GM19397 (cell line): ENCODE measurements at regions not wholly inside any gene's neighbourhood (a gene's known extent, or its start where the extent isn't known, plus 50 kb on each side); places are given as distances from the start of the nearest gene placed in this dataset.

Experiments
- ATAC-seq: cut with Tn5 transposase; IDR thresholded peaks from one replicate; pipeline ENCODE4 v1.9.1; 2021; ENCODE audit warnings: mild to moderate bottlenecking, moderate library complexity; ENCODE audit not compliant: unreplicated experiment

- no peak for ATAC-seq
Observed at GRCh38 chr3:41075975-41076374, 123.3 kb upstream of the CTNNB1 start.

DNA sequence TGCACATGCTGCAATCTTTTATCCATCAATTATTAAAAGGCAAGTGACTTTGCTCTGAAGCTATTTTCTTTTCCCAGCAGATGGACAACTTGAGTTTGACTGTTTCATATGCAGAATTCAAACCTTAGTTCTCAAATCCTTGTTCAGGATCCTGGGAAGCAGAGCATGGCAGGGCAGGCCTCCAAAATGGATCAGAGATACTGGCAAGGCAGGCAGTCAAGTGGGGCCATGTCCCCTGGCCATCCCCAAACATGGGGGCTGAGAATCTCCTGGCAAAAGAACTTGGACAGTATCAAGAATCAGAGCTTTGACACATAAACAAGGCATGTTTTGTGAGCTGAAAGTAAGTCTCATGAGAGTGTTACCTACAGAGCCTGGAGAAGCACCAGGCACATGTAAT, 122.9 kb upstream of the CTNNB1 start:
- ATAC-seq = no peak

- ATAC-seq = no peak
Observed at GRCh38 chr3:41080141-41080540, 119.2 kb upstream of the CTNNB1 start.

GRCh38 chr3:41088882-41089281, 110.4 kb upstream of the CTNNB1 start:
- no peak for ATAC-seq

GRCh38 chr3:41089566-41089965, 109.7 kb upstream of the CTNNB1 start:
- no peak for ATAC-seq

DNA sequence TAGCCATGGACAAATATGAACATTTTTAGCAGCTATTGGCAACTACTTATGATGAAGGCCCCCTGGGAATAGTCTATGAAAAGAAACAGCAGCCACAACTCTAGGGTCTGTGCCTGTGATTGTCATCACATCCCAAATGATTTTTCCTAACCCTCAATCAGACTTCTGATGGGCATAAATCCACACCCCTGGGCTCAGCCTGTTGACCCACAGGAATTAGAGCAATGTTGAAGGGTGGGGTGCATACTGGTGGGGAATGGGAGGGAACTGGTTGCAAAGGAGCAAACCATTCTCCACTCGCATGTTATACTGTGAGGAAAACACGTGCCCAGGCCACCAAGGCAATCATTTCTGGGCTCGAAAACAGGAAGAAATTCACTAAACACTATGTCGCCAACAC, 106.5 kb upstream of the CTNNB1 start:
- no peak for ATAC-seq

GRCh38 chr3:41093476-41093875, 105.8 kb upstream of the CTNNB1 start:
- ATAC-seq = no peak

DNA sequence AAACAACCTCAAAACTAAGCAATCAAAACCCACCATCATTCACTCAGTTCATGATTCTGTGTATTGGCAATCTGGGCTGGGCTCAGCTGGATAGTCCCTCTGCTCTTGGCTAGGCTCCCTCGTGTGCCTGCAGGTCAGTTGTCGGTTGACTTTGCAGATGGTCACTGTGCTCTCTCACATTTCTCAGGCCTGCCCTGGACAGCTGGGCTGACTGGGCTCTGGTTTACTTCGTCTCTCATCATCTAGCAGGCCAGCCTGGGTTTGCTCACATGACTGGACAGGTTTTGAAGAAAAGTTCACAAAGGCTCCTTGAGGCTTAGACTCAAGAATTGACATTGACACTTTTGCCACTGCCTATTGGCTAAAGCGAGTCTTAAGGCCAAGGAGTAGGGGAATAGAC, 105.0 kb upstream of the CTNNB1 start:
- ATAC-seq = no peak

DNA sequence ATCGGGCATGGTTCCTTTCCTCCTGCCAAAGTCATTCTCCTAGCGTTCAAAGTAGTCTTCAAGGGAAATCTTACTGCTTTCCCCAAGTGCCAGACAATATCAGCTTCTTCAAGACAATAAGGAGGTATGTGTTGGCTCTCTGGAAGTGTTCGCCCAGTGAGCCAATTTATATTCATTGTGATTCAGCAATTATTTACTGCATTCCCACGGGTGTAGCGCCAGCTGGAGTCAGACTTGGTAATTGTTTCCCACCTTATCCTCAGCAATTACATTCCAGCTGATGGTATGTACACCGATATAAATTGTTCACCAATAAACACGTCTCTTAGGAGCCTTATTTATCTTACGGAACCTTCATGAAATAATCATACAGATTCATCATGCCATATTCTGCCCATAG, 103.6 kb upstream of the CTNNB1 start:
- no peak for ATAC-seq

GRCh38 chr3:41097896-41098496, 101.3 kb upstream of the CTNNB1 start:
- ATAC-seq = no peak

GRCh38 chr3:41101231-41101630, 98.1 kb upstream of the CTNNB1 start:
- no peak for ATAC-seq

DNA sequence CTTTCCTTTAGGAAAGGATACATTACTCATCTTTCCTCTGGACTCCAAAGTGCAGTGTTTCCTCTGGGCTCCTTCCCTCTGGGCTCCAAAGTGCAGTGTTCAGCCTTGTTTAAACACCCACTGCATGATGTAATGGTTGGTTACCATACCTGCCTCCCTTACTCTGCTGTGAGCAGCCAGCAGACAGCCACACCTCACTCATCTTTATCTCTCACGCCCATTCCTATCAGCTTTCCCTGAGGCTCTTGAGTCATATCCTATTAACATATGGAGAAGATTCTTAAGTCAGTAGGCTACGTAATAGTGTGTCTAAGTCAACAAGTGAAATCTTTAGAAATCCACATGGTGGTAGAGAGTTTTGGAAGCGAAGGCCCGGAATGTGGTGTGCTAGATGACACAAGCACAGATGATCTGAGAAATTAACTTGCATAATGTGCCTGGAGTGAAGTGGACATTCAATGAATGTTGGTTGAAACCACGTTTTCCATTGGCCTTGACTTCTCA, 97.2 kb upstream of the CTNNB1 start:
- ATAC-seq = no peak

- no peak for ATAC-seq
Observed at GRCh38 chr3:41102750-41103149, 96.6 kb upstream of the CTNNB1 start.

GRCh38 chr3:41103200-41103599, 96.1 kb upstream of the CTNNB1 start:
- ATAC-seq = no peak

DNA sequence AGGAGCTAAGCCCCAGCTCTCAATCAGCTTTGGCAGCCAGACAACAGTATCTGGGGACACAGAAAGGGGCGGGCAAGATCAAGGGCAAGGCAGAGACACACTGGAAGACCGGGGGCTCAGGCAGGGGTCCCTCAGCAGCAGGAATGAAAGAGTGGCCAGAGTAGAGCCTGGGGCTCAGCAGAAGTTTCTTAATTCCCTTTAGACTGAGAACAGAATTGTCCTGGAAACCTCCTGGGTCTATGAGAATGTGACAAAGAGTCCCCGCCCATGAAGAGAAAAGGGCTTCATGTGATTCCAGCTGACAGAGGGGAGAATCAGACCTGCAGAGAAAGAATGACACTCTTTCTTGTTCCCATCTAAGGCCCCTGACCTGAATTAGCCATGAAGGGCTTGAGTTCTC, 95.2 kb upstream of the CTNNB1 start:
- no peak for ATAC-seq

- no peak for ATAC-seq
Observed at GRCh38 chr3:41106691-41107090, 92.6 kb upstream of the CTNNB1 start.

DNA sequence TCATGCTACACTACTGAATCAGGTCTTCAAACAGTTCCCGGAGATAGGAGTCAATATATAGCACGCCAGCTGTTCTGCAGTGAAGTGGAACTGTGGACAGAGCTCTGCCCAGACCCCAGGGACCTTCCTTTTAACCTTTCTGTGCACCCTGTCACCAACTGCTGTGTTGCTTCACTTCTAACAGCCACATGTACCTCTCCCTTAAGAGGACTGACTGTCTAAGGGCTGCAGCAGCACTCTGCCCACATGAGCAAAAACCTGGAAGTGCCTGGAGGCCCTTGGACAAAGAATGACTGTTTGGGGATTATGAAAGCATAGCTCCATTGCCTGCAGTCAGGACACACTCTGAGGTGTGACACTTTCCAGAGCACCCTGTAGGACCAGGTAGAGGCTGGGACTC, 88.3 kb upstream of the CTNNB1 start:
- ATAC-seq = no peak

DNA sequence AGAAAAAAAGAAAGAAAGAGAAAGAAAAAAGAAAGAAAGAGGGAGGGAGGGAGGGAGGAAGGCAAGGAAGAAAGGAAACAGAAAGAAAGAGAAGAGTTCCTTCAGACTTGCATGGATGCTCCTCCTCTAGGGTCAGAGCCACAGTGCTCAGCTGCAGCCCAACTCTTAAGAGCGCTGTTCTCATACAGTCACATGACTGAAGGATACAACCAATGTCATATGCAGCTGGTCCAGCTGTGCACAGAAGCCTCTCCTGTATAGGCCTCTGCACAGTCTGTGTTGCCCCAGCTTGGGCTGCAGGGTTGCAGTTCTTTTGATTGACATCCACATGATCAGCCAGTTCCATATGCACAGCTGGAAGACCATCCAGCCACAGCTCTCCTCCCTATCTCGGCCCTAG, 86.8 kb upstream of the CTNNB1 start:
- ATAC-seq = no peak

- no peak for ATAC-seq
Observed at GRCh38 chr3:41115069-41115468, 84.2 kb upstream of the CTNNB1 start.

DNA sequence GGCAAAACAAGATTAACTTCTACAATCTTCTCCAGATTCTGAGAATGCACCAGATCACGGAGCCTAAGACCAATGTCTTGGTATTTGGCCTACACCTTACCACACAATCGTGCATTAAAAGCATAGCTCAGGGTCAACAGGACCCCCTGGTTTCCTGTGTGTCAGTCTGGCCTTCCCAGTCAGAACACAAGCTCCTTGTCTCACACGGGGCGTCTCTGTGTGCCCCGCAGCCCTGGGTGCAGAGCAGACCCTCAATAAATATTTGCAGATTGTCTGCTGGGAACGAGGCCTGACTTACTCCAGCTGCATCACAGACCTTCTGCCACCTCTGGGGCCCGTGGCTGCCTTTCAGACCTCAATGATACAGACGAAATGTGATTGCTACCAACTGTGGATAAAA, 82.5 kb upstream of the CTNNB1 start:
- no peak for ATAC-seq

- peak; percentile 89 for ATAC-seq
Observed at GRCh38 chr3:41117398-41117870, 81.9 kb upstream of the CTNNB1 start.

DNA sequence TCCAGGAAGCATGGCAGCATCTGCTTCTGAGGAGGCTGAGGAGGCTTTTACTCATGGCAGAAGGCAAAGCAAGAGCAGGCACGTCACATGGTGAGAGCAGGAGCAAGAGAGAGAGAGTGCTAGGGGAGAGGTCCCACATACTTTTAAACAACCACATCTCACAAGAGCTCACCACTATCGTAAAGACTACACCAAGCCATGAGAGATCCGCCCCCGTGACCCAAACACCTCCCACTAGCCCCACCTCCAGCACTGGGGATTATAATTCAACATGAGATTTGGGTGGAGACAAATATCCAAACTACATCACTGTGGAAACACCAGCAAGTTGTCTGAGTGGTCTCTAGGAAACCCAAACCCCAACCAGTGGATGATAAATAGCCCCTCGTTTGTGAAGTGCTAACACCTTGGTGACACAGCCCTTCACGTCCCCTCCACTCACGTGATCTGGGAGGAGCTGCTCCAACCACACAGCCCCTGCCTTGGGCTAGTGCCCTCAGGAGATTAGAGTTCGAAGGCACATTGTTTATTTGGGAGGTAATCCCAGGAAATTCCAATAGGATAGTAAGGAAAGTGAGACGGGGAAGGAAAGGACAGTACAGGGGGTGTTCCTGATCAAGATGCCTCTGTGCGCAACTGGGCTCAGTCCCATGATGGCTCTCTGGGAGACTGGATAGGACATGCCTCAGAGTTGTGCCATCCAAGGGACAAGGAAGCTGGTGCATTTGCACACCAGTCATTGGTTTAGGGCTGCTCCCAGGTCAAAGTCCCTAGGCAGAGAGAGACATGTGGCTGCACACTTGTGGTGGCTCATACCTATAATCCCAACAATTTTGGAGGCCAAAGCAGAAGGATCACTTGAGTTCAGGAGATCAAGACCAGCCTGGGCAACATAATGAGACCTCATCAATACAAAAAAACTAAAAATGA, 80.6 kb upstream of the CTNNB1 start:
- no peak for ATAC-seq
